NCI-H446 treated with DMSO at 0.1 percent for 48 hours (cell line): ENCODE measurements at regions not wholly inside any gene's neighbourhood (a gene's known extent, or its start where the extent isn't known, plus 50 kb on each side); places are given as distances from the start of the nearest gene placed in this dataset.

ENCODE experiments used
- DNase-seq: peaks from one replicate; lab custom pipeline; 2025; lab: John Stamatoyannopoulos, UW

DNA sequence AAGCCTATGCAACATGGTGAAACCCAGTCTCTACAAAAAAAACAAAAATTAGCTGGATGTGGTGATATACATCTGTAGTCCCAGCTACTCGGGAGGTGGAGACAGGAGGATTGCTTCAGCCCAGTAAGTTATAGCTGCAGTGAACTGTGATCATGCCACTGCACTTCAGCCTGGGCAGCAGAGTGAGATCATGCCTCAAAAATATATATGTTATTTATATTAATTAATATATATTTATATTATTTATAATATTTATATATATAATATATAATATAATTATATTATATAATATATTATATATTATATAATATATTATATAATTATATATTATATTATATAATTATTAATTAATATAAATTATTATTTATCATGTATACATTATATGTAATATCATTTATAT, 1158.4 kb upstream of the AUTS2 start:
- DNase-seq, result no peak

DNA sequence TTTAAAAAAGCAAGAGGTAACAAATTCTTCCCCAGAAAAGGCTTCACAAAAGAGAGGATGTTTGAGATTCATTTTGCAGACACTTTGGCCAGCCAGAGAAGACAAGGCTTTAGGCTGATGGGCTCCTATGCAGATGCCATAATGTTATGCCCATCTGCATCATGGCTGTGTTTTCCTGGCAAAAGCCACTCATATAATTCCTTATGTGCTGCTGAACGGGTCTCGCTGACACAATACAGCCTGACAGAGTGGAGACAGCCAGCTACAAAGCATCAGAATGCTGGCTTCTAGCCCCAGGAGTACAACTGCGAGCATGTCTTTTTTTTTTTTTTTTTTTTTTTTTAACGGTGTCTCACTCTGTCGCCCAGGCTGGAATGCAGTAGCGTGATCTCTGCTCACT, 1157.4 kb upstream of the AUTS2 start:
- no peak for DNase-seq

DNA sequence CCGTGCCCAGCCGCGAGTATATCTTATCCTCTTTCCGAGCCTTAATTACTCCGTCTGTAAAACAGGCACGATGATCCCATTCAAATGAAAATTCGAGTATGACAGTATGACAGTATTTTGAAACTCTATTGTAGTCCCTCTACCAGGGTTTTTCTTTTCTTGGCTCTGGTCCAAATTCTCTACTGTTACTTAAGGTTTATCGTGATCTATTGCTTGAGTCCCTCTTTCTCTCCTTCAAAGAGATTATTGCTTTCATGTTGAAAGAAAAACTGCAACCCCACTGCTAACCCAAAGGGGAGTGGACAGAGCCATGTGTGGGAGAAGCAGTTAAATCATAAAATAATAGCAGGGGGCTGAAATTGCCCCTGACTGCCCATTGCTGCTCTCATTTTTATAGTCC, 1156.6 kb upstream of the AUTS2 start:
- no peak for DNase-seq

DNA sequence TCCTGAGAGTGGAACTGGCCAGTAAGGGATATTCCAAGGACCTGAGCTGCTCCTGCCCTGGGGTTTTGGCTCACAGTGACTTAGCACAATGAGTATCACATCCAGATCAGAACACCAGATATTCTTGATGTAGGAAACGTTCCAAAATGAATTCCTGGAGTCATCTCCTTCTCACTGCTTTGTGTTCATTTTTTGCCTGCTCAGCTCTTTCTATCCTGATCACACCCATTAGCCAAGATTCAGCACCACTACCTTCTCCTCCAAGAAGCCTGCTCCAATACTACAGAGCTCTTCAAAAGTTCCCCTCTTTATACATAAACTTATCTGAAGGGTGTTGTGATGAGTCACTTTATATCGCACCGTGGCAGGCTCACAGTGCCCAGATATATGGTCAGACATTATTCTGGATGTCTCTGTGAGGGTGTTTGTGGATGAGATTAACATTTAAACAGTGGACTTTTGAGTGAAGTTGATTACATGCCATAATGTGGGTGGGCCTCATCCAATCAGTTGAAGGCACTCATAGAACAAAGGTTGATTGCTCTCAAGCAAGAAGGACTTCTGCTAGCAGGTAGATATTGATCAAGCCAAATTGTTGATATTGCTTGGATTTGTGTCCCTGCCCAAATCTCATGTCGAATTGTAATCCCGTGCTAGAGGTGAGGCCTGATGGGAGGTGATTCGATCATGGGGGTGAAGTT, 1155.2 kb upstream of the AUTS2 start:
- DNase-seq, result no peak

DNA sequence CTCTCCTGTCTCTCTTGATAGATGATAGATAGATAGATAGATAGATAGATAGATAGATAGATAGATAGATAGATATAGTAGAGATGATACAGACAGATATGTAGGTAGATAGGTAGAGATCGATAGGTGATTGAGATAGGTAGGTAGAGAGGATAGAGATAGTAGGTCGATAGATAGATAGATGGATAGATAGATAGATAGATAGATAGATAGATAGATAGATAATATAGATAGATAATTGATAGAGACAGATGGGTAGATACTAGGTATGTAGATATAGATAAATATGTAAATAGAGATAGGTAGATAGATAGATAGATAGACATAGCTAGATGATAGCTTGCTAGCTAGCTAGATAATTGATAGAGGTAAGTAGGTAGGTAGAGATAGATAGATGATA, 1154.2 kb upstream of the AUTS2 start:
- no peak for DNase-seq

DNA sequence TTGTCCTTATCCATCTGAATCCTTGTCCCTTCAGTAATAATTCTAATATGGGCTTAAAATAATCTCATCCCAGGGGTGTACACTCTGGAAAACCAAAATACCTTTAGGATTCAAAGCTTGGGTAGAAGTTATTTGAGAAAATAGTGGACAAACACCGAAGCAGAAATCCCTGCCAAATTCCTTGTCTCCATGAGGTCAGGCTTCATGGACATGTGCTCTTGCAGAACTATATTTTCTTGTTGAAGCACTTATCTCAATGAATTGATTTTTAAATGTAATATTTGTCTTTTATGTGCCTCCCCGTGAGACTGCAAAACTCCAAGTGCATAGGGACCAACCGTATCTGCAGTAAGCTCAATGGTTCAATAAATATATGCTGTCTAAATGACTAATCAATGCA, 1153.3 kb upstream of the AUTS2 start:
- no peak for DNase-seq

DNA sequence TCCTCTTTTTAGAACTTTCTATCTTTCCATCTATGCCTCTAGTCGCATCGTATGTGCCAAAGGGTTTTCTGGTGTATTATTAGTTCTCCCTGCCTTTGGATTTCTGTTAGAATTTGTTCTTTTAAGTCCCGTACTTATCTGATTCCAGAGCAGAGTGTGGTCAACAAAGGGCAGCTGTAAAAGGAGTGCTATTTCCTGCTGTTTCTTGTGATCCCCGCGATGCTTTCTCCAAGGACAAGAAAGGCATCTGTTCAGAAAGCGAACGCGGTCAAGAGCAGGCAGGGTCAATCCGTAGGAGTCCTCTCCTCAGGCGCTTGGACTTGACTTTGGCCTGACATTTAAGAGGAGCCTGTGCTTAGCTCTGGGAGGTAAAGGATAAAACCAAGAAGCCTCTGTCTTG, 1152.1 kb upstream of the AUTS2 start:
- no peak for DNase-seq

DNA sequence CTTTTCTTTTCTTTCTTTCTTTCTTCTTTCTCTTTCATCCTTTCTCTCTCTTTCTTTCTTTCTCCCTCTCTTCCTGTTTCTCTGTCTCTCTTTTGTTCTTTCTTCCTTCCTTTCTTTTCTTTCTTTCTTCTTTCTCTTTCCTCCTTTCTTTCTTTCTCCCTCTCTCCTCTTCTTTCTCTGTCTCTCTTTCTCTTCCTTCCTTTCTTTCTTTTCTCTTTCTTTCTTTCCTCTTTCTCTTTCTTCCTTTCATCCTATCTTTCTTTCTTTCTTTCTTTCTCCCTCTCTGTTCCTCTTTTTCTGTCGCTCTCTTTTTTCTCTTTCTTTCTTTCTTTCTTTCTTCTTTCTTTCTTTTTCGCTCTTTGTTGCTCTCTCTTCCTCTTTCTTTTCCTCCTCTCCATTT, 1149.2 kb upstream of the AUTS2 start:
- DNase-seq, result no peak

DNA sequence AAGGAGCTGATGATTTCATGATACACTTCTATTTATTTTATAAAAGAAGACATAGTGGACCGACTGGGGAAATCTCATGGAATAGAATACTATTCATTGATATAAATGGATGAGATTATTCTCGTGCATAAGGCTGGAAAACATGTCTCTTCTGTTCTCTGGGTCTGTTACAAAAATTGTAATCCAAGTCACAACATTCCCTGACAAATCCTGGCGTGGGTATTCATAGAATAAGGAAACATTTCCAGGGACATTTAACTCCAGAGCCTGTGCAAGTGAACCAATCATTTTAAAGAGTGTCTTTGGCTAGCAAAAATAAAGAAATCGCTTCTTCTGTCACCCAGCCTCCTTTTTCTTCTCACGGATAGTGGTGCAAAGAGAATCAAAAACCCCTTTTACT, 1148.5 kb upstream of the AUTS2 start:
- no peak for DNase-seq

DNA sequence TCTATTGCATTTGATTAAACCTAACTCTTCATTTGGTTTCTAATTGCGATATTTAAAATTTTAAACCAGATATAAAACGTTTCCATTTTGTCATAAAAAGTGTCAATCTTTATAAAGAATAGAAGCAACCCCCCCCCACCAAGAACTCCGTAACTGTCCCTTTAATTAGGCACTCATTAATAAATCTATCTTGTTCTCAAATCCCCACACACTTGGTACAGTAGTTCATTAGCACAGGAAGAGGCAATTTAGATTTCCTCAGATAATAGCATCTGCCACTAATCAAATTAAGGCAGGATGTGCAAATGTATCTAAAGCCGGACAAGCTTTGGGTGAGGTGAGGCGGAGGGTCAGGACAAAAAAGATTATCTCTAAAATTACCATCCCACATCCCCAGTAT, 1143.3 kb upstream of the AUTS2 start:
- no peak for DNase-seq

DNA sequence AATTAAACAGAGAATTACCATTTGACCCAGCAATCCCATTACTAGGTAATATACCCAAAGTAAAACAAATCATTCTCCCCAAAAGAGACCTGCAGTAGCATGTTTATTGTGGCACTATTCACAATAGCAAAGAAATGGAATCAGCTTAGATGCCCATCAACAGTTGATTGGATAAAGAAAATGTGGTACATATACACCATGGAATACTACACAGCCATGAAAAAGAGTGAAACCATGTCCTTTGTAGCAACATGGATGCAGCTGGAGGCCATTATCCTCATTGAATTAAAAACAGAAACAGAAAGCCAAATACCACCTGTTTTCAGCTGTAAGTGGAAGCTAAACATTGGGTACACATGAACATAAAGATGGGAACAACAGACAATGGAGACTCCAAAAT, 1141.8 kb upstream of the AUTS2 start:
- DNase-seq, result no peak

DNA sequence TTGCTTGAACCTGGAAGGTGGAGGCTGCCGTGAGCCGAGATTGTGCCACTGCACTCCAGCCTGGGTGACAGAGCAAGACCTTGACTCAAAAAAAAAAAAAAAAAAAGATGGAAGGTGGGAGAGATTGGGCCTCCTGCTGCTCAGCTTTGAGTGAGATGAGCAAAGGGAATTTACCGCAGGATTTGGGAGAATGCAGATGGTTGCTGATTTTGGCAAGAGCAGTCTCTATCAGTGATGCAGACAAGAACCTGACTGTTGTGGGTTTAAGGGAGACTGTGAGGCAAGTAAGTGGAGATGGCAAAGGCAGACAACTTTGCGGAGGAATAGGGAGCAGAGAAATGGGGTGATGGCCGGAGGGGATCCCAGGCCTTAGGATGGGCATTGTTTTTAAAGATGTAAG, 1140.8 kb upstream of the AUTS2 start:
- DNase-seq, result no peak

DNA sequence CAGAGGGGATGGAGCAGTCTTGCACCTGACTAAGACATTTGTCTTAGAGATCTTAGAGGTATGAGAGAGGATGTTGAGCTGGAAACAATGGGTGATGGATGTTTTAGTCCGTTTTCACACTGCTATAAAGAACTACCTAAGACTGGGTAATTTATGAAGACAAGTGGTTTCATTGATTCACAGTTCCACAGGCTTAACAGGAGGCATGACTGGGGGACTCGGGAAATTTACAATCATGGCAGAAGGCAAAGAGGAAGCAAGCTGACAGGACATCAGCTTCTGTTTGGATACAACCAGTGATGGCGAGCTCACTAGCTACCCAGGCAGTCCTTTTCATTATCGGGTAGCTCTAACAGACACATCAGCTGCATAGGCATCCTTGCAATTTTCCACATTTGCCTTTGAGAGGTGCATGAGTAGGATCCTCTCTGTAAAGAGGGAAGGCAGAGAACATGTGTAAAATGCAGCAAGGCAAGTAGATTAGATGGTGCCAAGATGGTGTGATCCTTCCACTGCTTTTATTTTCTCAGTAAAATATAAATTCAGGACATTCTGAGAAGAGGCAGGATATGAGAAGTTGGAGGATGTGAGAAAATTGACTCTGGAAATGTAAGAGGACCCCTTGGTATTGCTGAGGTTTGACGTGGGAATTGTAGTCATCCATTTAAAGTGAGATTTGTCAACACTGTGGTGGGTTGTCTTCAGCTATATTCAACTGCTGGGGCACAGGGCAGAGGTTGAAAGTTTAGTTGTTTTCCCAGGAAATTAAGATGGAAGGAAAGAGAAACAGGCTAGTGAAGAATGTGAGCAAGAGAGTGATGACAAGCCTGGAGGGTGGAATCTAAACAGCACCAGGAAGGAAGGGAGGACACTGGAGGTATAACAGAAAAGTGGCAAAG, 1140.0 kb upstream of the AUTS2 start:
- no peak for DNase-seq

DNA sequence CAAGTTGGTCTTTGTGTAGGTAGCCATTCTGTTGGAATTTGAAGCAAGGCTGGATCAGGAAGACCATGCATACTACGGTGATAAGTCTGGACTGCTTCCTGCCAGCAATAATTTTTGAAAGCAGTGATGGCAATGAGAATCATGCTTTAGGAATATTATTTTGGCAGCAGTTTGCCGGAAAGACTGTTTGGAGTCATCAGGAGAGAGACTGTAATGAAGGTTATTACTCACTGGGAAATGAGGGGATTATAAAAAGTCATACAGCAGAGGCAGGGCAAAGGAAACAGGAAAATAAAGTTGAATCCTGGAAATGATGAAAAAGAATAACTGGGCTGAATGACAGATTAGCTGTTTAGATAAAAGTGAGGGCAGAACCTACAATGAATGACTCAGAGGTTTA, 1136.8 kb upstream of the AUTS2 start:
- DNase-seq, result no peak

DNA sequence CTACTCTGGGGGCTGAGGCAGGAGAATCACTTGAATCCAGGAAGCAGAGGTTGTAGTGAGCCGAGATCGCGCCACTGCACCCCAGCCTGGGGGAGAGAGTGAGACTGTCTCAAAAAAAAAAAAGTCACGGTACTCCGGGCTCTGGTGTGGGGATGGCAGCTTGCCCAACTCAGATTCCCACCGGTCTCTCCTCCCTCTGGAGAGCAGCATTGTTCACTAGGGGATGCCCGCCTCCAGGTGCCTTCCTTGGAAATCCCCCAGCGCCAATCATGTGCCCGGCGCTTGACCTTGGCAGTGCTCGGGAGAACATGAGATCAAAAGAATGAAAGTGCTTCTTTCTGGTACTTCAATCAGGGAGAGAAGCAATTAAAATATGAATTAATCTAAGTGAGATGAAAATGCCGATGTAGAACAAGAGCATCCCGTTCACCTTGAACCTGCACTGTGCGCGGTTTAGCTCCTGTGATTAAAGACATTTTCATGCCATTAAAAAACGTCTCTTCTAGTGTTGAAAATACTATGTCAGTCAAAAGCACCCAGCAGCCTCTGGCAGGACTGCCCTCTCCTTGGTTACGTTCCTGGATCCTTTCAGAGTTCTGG, 1127.3 kb upstream of the AUTS2 start:
- no peak for DNase-seq

DNA sequence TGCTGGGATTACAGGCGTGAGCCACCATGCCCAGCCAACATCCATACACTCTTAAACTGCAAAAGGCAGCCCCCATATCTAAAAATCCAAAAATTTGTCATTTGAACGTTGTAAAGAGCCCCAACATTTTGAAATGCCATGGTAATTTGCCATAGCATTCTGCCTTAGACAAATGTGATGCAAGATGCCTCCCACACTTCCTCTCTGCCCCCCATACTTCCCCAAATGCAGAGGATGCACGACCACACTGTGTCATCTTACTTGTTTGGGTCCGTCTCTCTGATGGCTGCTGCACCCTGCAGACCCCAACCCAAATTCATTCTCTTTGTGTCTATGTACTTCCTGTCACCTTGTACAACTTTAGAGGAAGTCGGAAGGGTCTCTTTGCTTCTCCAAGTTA, 1125.6 kb upstream of the AUTS2 start:
- DNase-seq, result no peak

DNA sequence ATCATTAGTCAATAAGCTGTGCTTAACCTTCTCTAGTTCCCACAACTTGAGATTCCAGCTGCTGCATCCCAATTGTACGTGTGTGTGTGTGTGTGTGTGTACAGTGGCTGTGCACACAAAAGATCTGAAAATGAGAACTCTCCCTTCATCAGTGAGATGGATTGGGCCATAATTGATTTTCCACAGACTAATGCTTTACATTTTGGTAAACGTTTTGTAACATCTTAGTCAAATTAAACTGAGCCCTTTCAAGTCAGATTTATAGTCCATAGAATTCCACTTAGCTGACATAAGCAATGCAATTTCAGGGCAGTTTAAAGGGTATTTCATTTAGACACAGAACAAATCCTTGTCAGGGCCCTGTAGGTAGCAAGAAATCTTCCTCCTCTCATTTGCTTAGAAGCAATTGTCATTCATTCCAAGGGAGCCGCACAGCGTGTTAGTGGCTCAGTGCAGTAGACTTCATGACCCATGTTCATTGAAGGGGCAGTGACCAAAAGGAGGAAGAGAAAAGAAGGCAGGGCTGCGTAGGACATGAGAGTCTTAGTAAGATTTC, 1123.5 kb upstream of the AUTS2 start:
- no peak for DNase-seq

DNA sequence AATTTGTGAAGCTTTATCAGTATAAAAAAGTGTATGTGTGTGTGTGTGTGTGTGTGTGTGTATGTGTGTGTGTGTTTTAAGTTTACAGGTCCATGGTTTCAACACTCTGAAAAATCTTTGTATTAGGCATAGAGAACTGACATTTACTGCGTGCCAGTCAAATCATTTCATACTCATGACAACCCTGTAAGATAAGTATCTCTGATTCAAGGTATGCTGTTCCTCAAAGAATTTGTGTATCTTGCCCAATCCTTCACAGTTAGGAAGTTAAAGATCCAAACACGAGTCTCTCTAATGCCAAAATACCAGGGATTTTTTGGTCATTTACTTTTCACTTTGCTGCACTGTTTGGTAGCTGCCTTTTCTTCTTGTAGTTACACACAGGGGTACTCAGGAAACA, 1121.3 kb upstream of the AUTS2 start:
- DNase-seq, result no peak

DNA sequence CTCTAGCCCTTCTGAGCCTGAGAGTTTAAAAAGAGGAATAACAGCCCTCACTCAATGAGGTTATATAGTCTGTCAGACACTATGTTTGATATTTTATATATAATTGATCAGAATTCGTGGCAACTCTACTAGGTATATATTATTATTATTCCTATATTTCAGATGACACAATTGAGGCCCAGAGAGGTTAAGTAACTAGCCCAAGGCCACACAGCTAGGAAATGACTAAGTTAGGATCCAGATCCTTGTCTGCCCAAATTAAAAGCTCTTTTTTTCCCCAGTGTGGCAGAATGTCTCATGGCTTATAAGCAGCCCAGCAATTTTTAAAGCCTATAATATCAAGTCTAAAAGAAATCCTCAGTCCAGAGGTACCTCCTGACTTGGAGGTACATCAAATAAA, 1119.9 kb upstream of the AUTS2 start:
- DNase-seq, result no peak

DNA sequence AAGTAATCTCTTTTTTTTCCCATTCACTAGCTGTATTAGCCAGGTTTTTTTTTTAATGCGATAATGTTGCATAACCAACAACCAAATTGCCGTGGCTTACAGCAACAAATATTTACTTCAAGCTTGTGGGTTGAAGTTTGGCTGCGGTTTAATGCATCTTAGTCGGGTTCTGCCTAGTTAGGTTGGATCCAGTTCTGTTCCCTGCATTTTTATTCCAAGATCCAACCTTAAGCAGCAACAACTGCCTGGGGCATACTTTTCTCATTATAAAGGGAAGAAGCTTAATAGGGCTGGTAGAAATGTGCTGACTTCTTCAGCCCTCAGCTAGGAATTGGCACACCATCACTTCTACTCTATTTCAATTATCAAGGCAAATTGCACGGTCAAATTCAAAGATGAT, 1115.5 kb upstream of the AUTS2 start:
- DNase-seq, result no peak

DNA sequence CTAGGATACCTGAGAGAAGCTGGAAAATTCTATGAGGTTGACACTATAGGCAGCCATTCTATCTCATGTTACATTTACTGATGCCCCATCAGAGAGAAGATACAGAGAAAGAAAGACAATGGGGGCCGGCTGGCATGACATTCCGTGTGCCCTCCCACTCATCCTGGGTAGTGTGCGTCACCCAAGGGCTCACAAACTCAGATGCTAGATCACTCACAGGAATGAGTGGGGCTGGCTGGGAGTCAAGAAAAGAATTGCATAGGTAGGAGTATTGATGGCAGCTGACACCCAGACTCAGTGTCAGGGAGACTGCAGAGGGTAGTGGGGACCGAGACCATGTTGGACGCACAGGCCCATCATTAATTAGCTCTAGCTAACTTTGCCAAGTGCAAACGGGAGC, 1113.5 kb upstream of the AUTS2 start:
- DNase-seq, result no peak

DNA sequence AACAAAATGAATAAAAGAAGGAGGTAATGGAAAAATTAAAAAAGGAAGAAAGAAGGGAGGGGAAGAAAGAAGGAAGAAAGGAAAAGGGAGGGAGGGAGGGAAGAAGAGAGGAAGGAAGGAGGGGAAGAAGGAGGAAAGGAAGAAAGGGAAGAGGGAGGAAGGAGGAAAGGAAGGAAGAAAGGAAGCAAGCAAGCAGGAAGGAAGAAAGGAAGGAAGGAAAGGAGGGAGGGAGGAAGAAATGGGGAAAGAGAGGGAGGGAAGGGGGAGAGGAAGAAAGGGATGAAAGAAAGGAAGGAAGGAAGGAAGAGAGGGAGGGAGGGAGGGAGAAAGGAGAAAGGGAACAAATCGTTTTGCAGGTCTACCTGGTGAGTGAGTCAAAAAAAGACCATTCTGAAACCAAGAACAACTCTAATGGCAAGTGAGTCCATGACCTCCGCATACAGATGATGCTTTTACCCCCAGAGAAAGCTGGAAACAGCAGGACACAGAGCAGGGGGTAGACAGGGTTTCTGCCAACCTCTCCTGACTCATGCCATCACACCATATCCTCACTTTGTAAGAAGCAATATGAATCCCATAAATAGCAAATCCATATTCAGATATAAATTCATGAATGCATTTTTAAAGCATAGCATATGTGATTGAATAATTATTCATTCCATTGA, 1112.9 kb upstream of the AUTS2 start:
- no peak for DNase-seq
